ENCODE measurements at regions not wholly inside any gene's neighbourhood (a gene's known extent, or its start where the extent isn't known, plus 50 kb on each side); places are given as distances from the start of the nearest gene placed in this dataset.

GRCh38 chr3:16122155-16122554, 52.3 kb upstream of the GALNT15 start:
- no peak overlapping the region for H4K5ac ChIP-seq (ENCODE audit: insufficient read length, low read depth, low read length)
- H3K4me2 ChIP-seq (ENCODE audit: insufficient read depth, insufficient read length, low read length) = no peak overlapping the region
- no peaks in the 10 kb centered on the region for H3K9me3 ChIP-seq (ENCODE audit: control insufficient read depth, low read depth, low read length)
- no peak overlapping the region for H2AK5ac ChIP-seq (ENCODE audit: insufficient read length, low read length)
- TF ChIP-seq CTCF (conservative IDR thresholded peaks at IDR 0.05) = no peak
- H3K9me3 Mint-ChIP-seq = no peaks in the 10 kb centered on the region
- no peak overlapping the region for H4K91ac ChIP-seq (ENCODE audit: insufficient read length, low read depth, low read length)
- DNase-seq = no peak
- H3K56ac ChIP-seq (ENCODE audit: insufficient read length, low read depth, low read length) = no peak overlapping the region
- H3K27ac ChIP-seq (ENCODE audit: insufficient read length, low read depth, low read length) = no peak overlapping the region
- H3K4me3 Mint-ChIP-seq = no peak overlapping the region
- H3K23me2 ChIP-seq (ENCODE audit: insufficient read length, low read depth, low read length, poor library complexity, severe bottlenecking) = no peaks in the 10 kb centered on the region
- no peak overlapping the region for H2BK5ac ChIP-seq (ENCODE audit: insufficient read length, low read length)
- H4K8ac ChIP-seq (replicated peaks; ENCODE audit: insufficient read length, low read depth, low read length) = no peak overlapping the region
- H3K4me1 Mint-ChIP-seq = peaks cover 7 to 8% of the 10 kb centered on the region in 2 experiments; a peak in 3 of 4 replicates
- no peaks in the 10 kb centered on the region for H3K79me2 ChIP-seq (ENCODE audit: insufficient read depth, low read length)
- no peak overlapping the region for H3K27ac Mint-ChIP-seq
- H4K20me1 ChIP-seq (ENCODE audit: control insufficient read depth, insufficient read depth, insufficient read length) = no peaks in the 10 kb centered on the region
- no peak overlapping the region for H3K23ac ChIP-seq (ENCODE audit: insufficient read length, low read depth, low read length)
- no peak overlapping the region for H2BK15ac ChIP-seq (ENCODE audit: low read depth, low read length)
- H3K4me1 ChIP-seq (ENCODE audit: insufficient read depth, low read length) = no peaks in the 10 kb centered on the region
- no peak overlapping the region for H3K9ac ChIP-seq (ENCODE audit: extremely low read depth, insufficient read length, low read length)
- no peak overlapping the region for H2BK12ac ChIP-seq (ENCODE audit: insufficient read length, low read depth, low read length)
- H2AFZ ChIP-seq (ENCODE audit: low read length) = no peak overlapping the region
- H3T11ph ChIP-seq (ENCODE audit: low read length) = no peak overlapping the region
- no peaks in the 10 kb centered on the region for H3K27me3 ChIP-seq (ENCODE audit: insufficient read depth, low read length)
- H2BK120ac ChIP-seq (ENCODE audit: low read depth, low read length, poor library complexity, severe bottlenecking) = no peak overlapping the region
- no peak overlapping the region for H2BK20ac ChIP-seq (ENCODE audit: low read depth, low read length, poor library complexity, severe bottlenecking)
- no peak overlapping the region for H3K4ac ChIP-seq (ENCODE audit: low read depth, low read length)
- no peak overlapping the region for H3K18ac ChIP-seq (ENCODE audit: insufficient read length, low read depth, low read length)
- no peaks in the 10 kb centered on the region for H3K79me1 ChIP-seq (ENCODE audit: insufficient read depth, low read depth, low read length, poor library complexity, severe bottlenecking)
- H3K27me3 Mint-ChIP-seq (ENCODE audit: low read depth) = no peaks in the 10 kb centered on the region; the same call in 1 of the 2 replicates
- no peak overlapping the region for H3K14ac ChIP-seq (ENCODE audit: insufficient read depth, low read length)
- no peaks in the 10 kb centered on the region for H3K36me3 Mint-ChIP-seq (ENCODE audit: insufficient read depth in 1 of 3, low read depth in 3 of 3)
- WGBS (ENCODE audit: extremely low coverage, insufficient read length, low lambda C conversion rate) = no CpG with 5 or more reads among the region's 2 CpGs
